ENCODE measurements at regions not wholly inside any gene's neighbourhood (a gene's known extent, or its start where the extent isn't known, plus 50 kb on each side); places are given as distances from the start of the nearest gene placed in this dataset.
"Not testable (repeated sequence)": the region's sequence is repeated elsewhere in the genome, so short reads cannot be mapped to it uniquely, and the experiment has no call there.

DNA sequence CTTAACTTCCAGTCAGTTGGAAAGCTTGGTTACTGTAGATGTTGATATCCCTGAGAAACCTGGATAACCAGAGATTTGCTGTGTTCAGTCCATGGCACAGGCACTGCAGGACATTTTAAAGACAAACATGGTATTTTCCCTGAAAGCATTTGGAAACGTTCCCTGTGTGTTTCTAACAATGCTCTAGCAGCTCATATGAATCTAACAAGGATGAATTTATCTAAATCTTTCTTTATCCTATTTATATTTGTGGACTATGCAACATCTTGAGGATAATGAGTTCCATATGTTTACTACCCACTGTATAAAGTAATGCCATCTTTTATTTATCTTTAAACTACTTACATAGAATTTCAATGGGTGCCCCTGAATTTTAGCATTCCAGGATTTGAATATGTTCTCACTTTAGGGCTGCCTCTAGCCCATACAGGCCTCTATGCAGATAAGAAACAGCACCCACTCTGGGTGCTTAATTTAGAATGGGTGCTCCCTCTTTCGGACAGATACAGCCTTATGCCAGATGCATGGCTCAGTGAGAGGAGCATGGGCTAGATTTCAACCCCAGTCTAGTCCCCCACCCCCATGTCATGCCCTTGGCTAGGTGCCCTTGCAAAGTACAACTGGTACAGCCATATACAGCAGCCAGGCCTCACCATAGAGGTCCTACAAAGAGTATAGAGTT lies 50.6 kb upstream of the NEMP2 start:
- TF ChIP-seq ZFP3 (CRISPR knock-in tag; IDR thresholded peaks at IDR 0.05) (no peak), TCF4 (CRISPR knock-in tag; IDR thresholded peaks at IDR 0.05; ENCODE audit: borderline replicate concordance) (0 out of 2 replicates have a peak, but pooled peaks have one; percentile 23)
- peak; percentile 81 for ATAC-seq

GRCh38 chr2:190587106-190587505 lies 52.6 kb upstream of the NEMP2 start:
- no peak for TF ChIP-seq ZNF565 (CRISPR knock-in tag; conservative IDR thresholded peaks at IDR 0.05; ENCODE audit: low read depth)
- TF ChIP-seq CREB5 (CRISPR knock-in tag; IDR thresholded peaks at IDR 0.05; ENCODE audit: low read depth), result no peak
- no peak for TF ChIP-seq PPARA (CRISPR knock-in tag; IDR thresholded peaks at IDR 0.05; ENCODE audit: borderline replicate concordance)
- no peak for TF ChIP-seq ESRRG (CRISPR knock-in tag; IDR thresholded peaks at IDR 0.05)
- no peak for TF ChIP-seq GLIS3 (CRISPR knock-in tag; IDR thresholded peaks at IDR 0.05)
- TF ChIP-seq RARB (CRISPR knock-in tag; IDR thresholded peaks at IDR 0.05), result no peak
- TF ChIP-seq SNAI2 (CRISPR knock-in tag; IDR thresholded peaks at IDR 0.05), result no peak
- no peak for TF ChIP-seq ZNF8 (CRISPR knock-in tag; IDR thresholded peaks at IDR 0.05)
- ATAC-seq, result no peak

DNA sequence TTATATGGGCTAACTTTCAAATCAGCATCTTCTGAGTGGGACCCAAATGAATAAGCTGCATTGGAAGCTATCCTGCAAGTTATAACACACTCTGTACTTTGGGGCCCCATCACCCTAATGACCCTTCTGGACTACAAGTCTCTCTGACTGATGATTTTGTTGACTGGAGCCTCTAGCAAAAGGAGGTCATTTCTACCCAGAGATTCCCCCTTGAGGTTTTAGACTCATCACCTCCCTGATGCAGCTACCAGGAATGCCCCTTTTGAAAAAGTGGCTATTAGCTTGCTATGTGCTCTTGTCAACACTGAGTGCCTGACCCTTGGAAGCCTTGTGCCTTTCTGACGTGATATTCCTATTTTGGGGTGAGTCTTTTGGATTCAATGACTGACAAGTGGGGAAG lies 54.5 kb upstream of the NEMP2 start:
- no peak for TF ChIP-seq TSHZ2 (CRISPR knock-in tag; IDR thresholded peaks at IDR 0.05)
- ATAC-seq, result no peak

DNA sequence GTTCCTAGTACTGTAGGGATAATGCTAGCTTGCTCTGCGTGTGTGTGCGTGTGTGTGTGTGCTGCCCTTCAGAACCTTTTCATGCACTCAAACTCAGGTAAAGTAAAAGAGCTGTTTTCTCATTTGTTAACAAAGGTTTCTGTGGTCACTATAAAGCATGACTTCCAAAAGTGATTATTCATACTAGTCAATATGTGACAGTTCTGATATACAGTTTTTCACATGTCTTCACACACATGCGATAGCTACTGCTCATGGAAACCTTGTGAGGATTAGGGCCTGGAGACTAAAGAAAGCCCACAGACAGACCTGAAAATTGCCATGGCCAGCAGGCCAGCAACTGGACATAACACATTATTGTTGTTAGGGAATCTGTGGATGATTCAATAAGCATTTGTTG lies 56.9 kb upstream of the NEMP2 start:
- ATAC-seq, result no peak
- TF ChIP-seq ZNF70 (CRISPR knock-in tag; IDR thresholded peaks at IDR 0.05) (no peak), TCF4 (CRISPR knock-in tag; IDR thresholded peaks at IDR 0.05; ENCODE audit: borderline replicate concordance) (no peak), PPARA (CRISPR knock-in tag; IDR thresholded peaks at IDR 0.05; ENCODE audit: borderline replicate concordance) (no peak)

DNA sequence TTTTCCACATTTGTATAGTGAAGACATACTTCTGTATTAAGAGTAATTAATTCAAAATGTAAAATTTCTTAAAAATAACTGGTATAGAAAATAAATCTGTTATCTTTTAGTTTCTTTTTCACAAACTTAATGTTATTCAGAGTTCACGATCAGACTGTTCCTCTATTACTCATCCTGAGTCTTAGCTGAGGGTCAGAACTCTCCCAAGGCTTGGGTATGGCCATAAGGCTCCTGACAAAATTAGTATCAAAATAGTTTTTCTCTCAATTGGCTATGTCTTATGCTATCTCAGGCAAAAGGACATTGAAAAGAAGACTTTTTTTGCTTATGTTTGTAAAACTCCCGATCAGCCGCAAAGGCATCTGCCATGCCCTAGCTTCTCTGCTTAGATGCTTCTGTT lies 56.1 kb upstream of the NAB1 start:
- no peak for TF ChIP-seq ZFP3 (CRISPR knock-in tag; IDR thresholded peaks at IDR 0.05)
- TF ChIP-seq RARB (CRISPR knock-in tag; IDR thresholded peaks at IDR 0.05), result no peak
- TF ChIP-seq ESRRG (CRISPR knock-in tag; IDR thresholded peaks at IDR 0.05), result no peak
- no peak for TF ChIP-seq TOX (CRISPR knock-in tag; IDR thresholded peaks at IDR 0.05; ENCODE audit: borderline replicate concordance)
- no peak for TF ChIP-seq POU6F1 (CRISPR knock-in tag; IDR thresholded peaks at IDR 0.05; ENCODE audit: borderline replicate concordance, low read depth)
- no peak for TF ChIP-seq ISL1 (CRISPR knock-in tag; IDR thresholded peaks at IDR 0.05)
- no peak for TF ChIP-seq ARNTL (CRISPR knock-in tag; IDR thresholded peaks at IDR 0.05; ENCODE audit: borderline replicate concordance, low read depth)
- no peak for TF ChIP-seq ZNF8 (CRISPR knock-in tag; IDR thresholded peaks at IDR 0.05)
- no peak for TF ChIP-seq ZNF70 (CRISPR knock-in tag; IDR thresholded peaks at IDR 0.05)
- no peak for ATAC-seq

DNA sequence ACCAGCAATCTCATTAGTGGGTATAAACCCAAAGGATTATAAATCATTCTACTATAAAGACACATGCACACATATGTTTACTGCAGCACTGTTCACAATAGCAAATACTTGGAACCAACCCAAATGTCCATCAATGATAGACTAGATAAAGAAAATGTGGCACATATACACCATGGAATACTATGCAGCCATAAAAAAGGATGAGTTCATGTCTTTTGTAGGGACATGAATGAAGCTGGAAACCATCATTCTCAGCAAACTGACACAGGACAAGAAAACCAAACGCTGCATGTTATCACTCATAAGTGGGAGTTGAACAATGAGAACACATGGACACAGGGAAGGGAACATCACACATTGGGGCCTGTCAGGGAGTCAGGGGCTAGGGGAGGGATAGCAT lies 53.0 kb upstream of the NAB1 start:
- TF ChIP-seq ZNF8 (CRISPR knock-in tag; IDR thresholded peaks at IDR 0.05), result peak; percentile 25; the same call in 1 of the 2 replicates
- not testable (repeated sequence) for ATAC-seq

DNA sequence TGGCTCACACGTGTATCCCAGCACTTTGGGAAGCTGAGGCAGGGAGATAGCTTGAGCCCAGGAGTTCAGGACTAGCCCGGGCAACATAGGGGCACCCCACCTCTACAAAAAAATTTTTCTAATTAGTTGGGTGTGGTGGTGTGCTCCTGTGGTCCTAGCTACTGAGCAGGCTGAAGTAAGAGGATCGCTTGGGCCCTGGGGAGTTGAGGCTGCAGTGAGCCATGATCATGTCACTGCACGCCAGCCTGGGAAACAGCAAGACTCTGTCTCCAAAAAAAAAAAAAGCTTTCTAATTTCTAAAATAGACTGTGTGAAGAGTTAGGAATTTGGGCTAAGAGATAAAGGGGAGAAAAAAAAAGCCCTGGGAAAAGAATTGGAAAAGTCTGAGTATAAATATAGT lies 51.9 kb upstream of the NAB1 start:
- ATAC-seq, result no peak
- no peak for TF ChIP-seq ZC3H10 (CRISPR knock-in tag; IDR thresholded peaks at IDR 0.05)
- TF ChIP-seq ZNF565 (CRISPR knock-in tag; conservative IDR thresholded peaks at IDR 0.05; ENCODE audit: low read depth), result no peak
- no peak for TF ChIP-seq ZNF70 (CRISPR knock-in tag; IDR thresholded peaks at IDR 0.05)
- no peak for TF ChIP-seq CREB5 (CRISPR knock-in tag; IDR thresholded peaks at IDR 0.05; ENCODE audit: low read depth)
- no peak for TF ChIP-seq GLIS3 (CRISPR knock-in tag; IDR thresholded peaks at IDR 0.05)
- no peak for TF ChIP-seq TCF4 (CRISPR knock-in tag; IDR thresholded peaks at IDR 0.05; ENCODE audit: borderline replicate concordance)
- no peak for TF ChIP-seq ZFP3 (CRISPR knock-in tag; IDR thresholded peaks at IDR 0.05)
- TF ChIP-seq BACH2 (CRISPR knock-in tag; IDR thresholded peaks at IDR 0.05; ENCODE audit: borderline replicate concordance), result no peak
- no peak for TF ChIP-seq ARNTL (CRISPR knock-in tag; IDR thresholded peaks at IDR 0.05; ENCODE audit: borderline replicate concordance, low read depth)
- TF ChIP-seq ZFP30 (CRISPR knock-in tag; IDR thresholded peaks at IDR 0.05), result no peak
- TF ChIP-seq PPARA (CRISPR knock-in tag; IDR thresholded peaks at IDR 0.05; ENCODE audit: borderline replicate concordance), result no peak
- TF ChIP-seq SNAI2 (CRISPR knock-in tag; IDR thresholded peaks at IDR 0.05), result no peak
- TF ChIP-seq, protein P1, sequence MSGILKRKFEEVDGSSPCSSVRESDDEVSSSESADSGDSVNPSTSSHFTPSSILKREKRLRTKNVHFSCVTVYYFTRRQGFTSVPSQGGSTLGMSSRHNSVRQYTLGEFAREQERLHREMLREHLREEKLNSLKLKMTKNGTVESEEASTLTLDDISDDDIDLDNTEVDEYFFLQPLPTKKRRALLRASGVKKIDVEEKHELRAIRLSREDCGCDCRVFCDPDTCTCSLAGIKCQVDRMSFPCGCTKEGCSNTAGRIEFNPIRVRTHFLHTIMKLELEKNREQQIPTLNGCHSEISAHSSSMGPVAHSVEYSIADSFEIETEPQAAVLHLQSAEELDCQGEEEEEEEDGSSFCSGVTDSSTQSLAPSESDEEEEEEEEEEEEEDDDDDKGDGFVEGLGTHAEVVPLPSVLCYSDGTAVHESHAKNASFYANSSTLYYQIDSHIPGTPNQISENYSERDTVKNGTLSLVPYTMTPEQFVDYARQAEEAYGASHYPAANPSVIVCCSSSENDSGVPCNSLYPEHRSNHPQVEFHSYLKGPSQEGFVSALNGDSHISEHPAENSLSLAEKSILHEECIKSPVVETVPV (CRISPR knock-in tag; IDR thresholded peaks at IDR 0.05), result no peak
- TF ChIP-seq RARB (CRISPR knock-in tag; IDR thresholded peaks at IDR 0.05), result no peak

Measured in SK-N-SH treated with all-trans-retinoic acid at 6 μM for 48 hours (cell line).